HG02610 (cell line): ENCODE measurements at regions not wholly inside any gene's neighbourhood (a gene's known extent, or its start where the extent isn't known, plus 50 kb on each side); places are given as distances from the start of the nearest gene placed in this dataset.
"Not testable (repeated sequence)": the region's sequence is repeated elsewhere in the genome, so short reads cannot be mapped to it uniquely, and the experiment has no call there.

ENCODE experiments used
- ATAC-seq: cut with Tn5 transposase; IDR thresholded peaks from one replicate; pipeline ENCODE4 v1.9.1; 2021; ENCODE audit warnings: mild to moderate bottlenecking, moderate library complexity; ENCODE audit not compliant: unreplicated experiment

DNA sequence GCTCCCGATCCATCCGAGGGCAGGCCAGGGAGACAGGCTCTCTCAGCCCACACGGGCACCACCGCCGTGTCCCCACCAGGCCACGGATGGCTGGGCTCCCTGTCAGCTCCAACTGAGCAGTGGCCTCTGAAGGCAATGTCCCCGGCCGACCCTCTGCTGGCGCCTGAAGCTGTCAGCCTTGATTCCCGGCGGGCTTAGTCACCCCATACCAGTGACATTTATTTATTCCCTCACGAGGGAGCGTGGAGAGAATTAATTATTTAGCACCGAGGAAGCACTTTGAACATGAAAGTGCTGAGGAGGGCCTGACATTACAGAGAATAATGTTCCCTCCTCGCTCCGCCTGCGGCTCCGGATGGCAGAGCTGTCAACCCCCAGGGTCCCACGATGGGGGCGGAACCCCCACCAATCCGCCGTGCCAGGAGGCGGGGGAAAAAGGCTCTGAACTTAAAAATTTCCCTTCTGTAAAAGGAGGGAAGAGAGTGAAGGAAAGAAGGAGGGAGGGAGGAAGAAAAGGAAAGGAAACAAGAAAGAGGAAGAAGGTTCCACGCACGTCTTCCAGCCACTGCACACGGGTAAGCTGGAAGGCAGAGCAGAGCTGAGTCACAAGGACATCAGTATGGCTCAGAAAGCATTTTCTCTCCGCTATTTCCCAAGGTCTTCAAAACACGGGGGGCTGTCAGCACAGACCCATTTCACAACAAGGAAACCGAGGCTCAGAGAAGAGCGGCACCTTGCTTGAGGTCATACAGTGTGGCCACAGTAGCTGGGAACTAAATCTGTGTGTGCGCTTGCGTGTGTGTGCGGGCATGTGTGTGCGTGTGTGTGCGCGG lies 108.7 kb upstream of the NCOR2 start:
- no peak for ATAC-seq

DNA sequence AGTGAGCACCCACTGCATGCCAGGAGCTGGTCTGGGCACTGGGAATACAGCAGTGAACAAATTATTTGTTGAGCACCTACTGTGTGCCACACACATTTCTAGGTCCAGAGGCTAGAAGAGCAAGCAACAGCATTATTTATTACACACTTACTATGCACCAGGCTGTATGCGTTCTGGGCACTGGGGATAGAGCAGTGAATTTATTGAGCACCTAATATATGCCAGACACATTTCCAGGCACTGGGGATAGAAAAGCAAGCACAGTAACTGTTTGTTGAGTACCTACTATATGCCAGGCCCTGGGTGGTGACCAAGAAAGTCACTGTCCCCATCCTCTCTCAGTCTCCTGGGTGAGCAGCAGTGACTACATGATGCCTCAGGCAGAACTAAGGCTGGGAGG lies 107.5 kb upstream of the NCOR2 start:
- no peak for ATAC-seq

DNA sequence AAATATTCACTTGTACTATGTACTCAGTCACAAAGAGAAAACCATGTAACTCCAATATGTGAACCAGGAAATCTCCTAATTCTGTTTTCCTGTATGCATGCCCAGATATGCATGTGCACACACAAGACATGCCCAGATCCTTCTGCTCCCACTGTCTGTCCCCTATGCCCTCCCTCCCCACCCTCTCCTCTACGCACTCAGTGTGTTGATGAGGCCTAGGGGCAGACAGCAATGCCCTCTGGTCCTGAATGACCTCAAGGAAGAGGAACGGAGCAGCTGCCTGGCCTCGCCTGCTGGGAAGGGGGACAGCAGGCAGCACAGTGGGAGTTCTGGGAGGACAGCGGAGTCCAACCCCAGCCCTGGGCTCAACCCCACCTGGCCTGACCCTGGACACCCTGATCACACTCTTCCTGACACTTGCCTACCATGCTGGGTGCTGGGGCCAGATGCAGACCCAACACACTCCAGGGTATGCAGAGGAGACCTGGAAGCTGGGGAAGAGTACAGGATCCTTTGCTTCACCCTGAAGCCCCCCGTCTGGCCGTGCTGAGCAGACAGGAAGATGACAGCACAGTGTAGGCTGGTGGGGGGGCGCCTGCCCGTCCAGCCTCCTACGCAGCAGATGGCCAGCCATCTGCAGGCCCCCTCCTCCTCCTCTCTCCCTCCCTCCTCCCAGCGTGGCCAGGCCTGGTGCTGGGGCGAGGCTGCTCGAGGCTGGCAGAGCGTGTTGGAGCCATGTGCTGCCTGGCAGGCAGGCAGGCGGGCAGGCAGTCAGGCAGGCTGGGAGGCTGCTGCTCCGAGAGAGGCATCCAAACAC lies 106.6 kb upstream of the NCOR2 start:
- no peak for ATAC-seq

DNA sequence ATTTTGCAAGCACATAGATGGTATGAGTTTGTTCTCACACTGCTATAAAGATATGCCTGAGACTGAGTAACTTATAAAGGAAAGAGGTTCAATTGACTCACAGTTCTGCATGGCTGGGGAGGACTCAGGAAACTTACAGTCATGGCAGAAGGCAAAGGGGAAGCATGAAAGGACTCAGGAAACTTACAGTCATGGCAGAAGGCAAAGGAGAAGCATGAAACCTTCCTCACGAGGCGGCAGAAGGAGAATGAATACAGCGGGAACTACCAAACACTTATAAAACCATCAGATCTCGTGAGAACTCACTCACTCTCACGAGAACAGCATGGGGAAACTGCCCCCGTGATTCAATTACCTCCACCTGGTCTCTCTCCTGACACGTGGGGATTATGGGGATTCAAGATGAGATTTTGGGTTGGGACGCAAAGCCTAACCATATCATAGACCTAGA lies 101.9 kb upstream of the NCOR2 start:
- not testable (repeated sequence) for ATAC-seq

DNA sequence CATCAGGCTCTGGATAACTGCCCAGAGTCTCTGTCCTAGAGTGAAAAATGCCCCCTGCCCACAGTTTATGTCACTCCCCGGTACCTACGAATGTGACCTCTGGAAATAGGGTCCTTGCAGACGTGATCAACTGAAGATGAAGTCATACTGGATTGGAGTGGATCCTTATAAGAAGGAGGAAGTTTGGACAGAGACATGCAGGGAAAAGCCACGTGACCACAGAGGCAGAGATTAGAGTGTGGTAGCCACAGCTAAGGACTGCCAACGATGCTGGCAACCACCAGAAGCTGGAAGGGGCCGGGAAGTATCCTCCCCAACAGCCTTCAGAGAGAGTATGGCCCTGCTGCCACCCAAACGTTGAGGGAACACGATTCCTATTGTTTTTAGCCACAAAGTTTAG lies 101.2 kb upstream of the NCOR2 start:
- ATAC-seq, result no peak

DNA sequence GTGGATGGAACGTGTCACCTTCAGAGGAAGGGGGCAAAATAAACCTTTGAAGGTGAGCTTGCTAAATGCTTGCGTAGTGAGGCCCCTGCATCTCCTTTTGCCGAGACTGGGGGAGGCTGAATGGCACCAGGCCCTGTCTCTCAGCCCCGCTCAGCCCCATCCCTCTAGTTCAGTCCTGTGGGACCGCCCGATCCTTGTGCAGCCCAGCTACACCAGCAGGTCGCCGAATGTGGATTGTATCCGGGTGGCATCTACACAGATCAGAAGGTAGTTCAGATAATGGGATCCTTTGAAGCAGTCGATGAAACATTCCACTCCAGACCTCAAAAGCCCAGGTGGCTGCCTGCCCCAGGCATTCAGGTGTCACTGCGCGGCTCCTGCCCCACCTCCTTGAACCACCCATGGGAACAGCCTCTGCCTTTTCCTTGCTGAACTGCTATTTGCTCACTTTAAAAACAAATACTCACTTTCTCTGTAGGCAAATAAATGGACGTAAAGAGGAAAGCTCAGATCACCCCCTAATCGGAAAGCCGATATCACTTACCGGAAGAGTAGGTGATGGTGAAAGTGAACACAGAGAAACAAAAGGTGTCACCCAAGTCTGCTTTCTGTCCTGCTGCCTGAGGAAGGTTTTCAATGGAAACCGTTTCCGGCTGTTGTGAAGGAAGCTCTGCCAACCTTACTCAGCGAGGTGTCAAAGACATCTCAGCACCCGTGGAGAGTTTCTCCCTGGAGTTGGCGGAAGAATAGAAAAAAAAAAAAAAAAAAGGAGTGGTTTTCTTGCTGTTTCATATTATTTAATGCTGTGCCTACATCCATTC lies 100.3 kb upstream of the NCOR2 start:
- ATAC-seq, result no peak

DNA sequence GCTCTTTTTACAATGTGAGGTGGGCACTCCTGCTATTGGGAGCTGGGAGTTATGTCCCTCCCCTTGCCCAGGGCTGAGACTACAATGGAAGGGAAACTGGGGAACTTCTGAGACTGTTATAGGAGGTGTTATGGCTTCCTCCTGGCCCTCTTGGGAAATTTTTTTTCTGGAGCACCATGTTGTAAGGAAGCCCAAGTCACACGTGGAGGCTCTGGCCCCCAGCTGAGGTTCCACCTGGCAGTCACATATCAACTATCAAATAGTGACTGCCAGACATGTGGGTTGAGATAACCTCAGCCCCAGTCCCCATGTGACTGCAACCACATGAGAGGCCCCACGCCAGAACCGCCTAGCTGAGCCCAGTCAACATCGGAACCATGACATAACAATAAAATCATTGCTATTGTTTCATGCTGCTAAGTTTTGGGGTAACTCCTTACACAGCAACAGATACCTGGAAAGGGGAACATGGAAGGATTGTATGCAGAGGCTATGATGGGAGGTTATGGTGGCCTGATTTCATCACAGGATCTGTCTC lies 99.4 kb upstream of the NCOR2 start:
- ATAC-seq, result no peak

DNA sequence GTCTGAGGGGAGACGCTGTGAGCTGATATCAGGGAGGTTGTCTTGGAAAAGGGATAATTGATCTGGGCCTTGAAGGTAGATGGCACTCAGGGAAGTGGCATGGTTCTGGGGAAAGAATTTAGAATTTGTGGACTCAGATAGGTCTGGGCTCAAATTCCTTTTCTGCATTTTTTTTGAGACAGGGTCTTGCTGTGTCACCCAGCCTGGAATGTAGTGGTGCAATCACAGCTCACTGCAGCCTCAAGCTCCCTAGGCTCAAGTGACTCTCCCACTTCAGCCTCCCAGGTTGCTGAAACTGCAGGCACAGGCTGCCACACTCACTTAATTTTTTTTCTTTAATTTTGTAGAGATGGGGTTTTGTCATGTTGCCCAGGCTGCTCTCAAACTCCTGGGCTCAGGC lies 98.1 kb upstream of the NCOR2 start:
- ATAC-seq, result no peak

DNA sequence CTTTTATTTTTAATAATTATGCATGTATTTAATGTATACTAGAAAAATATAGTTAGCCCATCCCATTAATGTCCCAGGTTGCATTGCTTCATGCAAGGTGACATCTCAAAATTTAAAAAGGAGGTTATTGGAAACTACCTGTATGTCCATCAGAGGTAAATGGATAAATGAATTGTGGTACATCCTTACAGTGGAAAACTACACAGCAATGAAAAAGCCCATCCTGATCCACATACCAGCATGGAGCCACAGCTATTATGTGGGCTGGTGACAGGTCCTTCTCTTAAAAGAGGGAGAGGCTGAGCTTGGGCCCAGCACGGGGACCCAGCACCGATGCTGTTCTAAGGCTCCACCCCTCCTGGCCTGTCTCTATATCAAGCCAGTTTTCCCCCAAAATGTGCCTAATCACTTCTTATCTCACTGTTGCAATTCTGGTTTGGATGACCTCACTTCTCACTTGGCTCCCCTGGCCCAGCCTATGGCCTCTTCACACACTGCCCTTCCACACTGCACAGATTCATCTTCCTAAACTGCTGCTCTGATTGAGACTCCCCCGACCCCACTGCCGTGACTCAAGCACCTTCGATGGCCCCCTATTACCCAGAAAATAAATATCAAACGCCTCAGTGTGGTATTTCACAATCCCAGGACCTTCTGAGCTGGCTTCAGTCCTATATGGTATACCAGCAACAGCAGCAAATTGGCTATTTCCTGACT lies 97.1 kb upstream of the NCOR2 start:
- ATAC-seq, result no peak

DNA sequence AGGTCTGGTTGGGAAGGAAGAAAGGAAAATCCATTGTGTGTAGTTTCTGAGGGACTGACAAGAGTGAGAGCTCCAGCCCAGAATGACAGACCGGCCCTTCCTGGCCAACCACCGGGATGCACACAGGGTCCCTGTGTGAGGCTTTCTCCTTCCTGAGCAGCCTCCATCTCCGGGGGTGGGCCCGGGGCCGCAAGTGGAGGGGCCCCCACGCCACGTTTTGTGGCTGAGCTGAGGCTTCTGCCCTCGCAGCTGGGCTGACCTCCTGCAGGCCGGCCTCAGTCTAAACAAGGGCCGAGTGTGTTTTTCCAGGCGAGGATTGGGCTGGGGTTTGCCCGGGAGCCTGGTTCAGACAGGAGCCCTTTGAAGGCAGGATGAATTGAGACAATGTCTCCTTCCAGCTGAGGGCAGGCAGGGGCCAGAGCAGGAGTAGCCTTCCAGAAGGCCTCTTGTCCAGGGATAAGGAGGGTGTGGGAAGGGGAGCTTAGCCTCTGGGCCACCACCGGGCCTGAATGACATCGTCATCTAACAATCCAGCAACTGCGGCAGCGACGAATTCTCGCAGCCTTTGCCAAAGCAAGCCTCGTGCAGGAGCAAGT lies 96.5 kb upstream of the NCOR2 start:
- no peak for ATAC-seq

DNA sequence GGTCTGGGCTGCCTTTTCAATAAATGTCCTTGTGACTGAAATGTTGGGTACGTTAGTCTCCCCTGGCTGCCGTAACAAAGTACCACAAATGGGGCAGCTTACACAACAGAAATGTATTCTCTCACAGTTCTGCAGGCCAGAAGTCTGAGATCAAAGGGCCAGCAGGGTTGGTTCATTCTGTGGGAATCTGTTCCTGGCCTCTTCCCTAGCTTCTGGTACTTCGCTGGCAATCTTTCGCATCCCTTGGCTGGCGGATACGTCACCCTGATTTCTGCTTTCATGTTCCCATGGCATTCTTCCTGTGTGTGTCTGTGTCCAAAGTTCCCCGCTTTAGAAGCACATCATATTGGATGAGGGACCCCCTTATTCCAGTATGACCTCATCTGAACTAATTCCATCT lies 95.8 kb upstream of the NCOR2 start:
- no peak for ATAC-seq

DNA sequence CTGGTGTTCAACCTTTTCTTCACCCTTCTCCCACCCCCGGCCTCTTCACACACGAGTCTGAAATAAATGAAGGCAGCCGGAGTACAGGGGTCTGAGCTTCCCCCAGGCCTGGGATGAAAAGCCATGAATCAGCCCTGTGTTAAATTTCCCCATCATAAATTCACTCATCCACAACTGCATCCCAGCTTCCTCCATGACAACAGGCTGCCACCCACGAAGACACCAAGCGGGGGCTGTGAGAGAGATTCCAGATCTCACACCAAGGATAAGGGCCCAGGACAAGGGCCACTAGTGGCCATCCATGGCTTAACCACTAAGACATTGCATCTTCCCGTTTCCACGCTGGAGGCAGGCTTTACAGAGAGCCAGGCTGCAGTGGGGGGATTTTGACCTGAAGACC lies 93.9 kb upstream of the NCOR2 start:
- ATAC-seq, result no peak

DNA sequence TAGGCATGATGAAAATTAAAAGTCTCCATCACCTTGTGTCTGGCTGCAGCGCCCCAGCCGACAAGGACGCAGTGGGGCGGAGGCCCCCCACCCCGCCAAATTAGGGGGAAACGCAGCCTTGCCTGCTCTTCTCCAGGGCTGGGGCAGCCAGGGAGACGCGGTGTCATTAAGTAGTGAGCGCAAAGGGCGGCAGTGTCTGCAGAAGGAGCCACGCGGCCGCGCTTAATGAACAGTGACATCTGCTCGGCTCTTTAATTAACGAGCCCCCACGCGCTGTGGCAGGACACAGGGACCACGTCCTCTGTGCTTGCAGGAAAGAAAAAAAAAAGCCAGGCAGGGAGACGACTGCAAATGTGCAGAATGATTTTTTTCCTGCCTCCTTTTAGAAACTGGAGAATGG lies 93.4 kb upstream of the NCOR2 start:
- ATAC-seq, result no peak

DNA sequence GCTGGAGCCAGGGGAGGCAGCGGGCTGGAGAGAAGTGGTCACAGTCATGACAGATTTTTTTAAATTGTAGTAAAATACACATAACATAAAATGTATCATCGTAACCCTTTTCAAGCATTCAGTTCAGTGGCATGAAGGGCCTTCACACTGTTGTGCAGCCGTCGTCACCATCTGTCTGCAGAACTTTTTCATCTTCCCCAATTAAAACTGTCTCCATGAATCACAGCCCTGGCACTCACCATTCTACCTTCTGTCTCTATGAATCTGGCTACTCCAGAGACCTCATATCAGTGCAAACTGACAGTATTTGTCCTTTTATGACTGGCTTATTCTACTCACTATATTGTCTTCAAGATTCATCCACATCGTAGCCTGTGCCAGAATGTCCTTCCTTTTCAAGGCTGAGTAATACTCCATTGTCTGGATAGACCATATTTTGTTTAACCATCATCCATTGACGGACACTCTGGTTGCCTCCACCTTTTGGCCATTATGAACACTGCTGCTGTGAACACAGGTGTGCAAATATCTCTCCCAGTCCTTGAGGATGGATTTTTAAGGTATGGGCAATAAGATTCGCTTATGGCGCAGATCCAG lies 91.5 kb upstream of the NCOR2 start:
- no peak for ATAC-seq

DNA sequence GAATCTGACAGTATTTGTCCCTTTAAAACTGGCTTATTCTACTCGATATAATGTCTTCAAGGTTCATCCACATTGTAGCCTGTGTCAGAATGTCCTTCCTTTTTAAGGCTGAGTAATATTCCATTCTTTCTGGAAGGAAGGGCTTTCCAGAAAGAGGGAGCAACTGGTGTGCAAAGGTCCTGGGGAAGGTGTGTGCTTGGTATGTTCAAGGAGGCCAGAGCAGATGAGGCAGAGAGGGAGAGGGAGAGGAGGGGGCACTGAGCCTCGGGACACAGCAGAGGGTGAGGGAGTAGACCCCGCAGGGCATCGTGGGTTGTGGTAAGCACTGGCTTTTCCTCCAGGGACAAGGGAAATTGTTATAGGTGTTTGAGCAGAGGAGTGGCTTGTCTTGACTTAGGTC lies 90.9 kb upstream of the NCOR2 start:
- ATAC-seq, result no peak

DNA sequence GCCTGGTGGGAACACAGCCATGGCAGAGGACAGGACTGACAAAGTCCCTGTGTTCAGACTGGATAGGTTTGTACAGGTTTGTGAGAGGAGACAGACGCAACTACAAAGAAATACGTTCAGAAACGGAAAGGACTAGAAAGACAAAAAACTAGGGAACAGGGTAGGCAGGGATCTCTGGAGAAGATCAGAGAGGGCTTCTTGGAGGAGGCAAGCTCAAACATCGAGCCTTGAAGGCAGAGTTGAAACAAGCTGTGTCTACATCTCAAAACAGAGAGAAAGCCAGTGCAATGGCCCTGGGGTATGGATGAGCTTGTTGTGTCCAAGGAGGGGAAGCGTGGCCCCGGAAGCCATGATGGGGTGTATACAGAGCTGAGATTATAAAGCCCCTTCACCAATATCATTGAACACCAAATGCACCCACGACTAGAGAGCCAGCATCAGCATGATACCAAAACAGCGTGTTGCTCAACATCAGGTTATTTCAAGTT lies 89.6 kb upstream of the NCOR2 start:
- ATAC-seq, result no peak

DNA sequence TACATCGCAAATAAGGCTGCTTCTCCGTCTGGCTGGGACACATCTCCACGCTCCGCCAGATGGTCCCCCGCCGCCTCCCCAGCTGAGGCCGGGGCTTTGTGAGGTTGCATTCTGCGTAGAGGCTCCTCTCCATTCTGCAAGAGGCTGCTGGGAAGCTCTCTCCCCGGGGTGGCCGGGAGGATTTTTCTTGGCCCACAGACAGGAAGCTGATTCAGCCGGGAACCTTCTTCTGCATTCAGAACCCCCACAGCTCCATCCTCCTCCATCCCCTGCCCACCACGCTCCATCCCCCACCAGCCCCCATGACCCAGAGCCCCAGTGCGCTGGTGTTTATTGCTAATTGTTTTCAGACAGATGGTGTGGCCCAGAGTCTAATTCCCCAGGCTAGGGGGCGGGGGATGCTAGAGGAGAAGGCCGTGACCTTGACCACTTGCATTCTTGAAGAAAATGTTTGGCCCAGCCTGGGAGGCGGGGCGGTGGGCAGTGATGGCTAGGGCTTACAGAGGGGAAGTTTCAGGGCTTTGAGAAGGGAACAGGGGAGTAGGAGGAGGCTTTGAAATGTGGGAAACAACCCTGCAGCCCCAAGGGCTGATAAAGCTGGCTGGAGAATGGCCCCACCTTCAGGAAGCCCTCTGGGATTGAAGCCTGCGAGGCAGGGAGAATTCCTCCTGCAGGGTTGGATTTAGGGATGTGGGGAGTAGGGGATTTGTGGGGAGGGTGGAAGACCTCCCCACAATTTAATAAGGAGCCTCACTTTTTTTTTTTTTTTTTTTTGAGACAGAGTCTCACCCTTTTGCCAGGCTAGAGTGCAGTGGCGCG lies 88.5 kb upstream of the NCOR2 start:
- no peak for ATAC-seq

DNA sequence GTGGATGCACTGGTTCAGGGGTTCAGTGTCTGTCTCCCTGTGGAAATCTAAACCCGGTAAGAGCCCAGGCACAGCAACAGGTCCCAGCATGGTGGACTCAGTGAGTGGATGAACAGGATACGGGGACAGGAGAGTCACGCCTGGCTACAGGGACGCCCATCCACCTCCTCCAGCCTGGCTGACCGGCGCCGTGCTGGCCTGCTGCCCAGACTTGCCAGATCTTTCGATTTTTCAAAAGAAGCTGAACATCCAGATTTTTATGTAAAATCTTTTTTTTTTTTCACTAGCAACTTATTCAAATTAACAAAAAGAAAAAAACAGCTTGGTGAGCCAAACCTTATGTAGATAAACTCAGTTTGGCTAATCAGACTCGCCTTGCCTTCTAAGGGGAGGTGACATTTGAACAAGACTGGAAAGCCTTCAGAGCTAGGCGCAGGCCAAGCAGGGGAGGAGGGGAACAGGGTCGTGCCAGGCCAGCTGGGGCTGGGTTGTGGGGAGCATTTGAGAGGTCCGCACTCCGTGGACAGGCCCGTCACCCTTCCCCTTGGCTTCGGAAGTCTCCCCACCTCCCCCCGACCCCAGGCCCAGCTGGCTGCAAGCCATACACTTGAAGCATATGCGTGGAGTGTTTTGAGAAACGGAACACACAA lies 87.8 kb upstream of the NCOR2 start:
- no peak for ATAC-seq
